Choroid plexus epithelial cell (primary cell): ENCODE measurements at regions not wholly inside any gene's neighbourhood (a gene's known extent, or its start where the extent isn't known, plus 50 kb on each side); places are given as distances from the start of the nearest gene placed in this dataset.

Experiments used
- DNase-seq: peaks from one replicate; pipeline ENCODE4 v3.0.0-alpha.2; 2010; ENCODE audit warnings: low read depth
- H3K4me3 ChIP-seq: 2 replicates; pipeline ENCODE4 v1.5.1; 2011; ENCODE audit warnings: low read depth, mild to moderate bottlenecking, control low read depth, low read length, moderate library complexity
- TF ChIP-seq, protein P1 (sequence below): conservative IDR thresholded peaks from 2 replicates; pipeline ENCODE4 v1.5.1; 2011; ENCODE audit warnings: low read depth, mild to moderate bottlenecking, control low read depth, inconsistent platforms, low read length, moderate library complexity

DNA sequence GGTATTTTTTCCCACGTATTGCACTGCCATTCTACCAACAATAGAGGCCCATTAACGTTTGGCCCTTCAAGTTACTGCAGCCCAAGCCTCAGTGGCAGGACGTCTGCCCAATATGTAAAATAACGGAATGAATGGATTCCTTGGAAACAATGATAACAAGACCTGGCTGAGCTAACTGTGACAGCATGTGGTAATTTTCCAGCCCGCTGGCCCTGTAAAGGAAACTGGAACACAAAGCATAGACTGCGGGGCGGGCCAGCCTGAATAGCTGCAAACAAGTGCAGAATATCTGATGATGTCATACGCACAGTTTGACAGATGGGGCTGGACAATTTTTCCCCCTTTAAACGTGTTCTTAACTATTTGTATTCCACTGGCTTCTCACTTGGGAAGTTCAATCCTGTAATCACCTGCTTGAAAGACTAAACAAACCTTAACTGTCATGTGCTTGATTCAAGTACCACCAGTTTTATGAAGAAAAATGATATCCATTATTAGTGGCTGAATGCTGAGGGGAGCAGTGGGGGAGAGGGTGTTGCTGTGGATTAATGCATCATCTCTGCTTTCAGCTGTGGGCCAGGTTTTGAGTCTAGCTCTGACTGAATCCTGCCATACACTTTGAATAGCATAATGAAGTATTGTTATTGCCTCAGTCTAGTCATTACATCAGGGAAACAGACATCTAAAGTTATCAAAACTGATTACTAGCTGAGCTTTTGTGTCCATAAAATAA lies 323.9 kb downstream of the TMEM161B start:
- H3K4me3 ChIP-seq, result no peak overlapping the region
- TF ChIP-seq, protein P1, sequence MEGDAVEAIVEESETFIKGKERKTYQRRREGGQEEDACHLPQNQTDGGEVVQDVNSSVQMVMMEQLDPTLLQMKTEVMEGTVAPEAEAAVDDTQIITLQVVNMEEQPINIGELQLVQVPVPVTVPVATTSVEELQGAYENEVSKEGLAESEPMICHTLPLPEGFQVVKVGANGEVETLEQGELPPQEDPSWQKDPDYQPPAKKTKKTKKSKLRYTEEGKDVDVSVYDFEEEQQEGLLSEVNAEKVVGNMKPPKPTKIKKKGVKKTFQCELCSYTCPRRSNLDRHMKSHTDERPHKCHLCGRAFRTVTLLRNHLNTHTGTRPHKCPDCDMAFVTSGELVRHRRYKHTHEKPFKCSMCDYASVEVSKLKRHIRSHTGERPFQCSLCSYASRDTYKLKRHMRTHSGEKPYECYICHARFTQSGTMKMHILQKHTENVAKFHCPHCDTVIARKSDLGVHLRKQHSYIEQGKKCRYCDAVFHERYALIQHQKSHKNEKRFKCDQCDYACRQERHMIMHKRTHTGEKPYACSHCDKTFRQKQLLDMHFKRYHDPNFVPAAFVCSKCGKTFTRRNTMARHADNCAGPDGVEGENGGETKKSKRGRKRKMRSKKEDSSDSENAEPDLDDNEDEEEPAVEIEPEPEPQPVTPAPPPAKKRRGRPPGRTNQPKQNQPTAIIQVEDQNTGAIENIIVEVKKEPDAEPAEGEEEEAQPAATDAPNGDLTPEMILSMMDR, result no peak
- DNase-seq, result peak; percentile 21

DNA sequence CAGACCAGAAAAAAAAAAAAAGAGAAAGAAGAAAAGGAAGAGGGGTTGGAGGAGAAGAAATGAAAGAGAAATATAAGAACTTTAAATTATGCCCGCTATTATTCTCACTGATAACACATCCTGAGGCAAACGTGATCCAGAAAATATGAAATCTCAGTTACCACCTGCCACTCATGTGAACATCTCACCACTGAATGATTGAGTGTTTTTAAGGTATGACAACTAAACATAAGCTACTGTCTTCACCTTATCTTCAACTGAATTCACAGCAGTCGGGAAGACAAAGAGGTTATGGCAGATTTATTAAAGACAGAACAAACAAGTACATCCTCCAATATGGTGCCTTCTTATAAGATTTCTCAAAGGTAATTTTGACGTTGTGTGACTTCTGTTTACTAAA lies 327.9 kb downstream of the TMEM161B start:
- DNase-seq, result no peak
- no peak overlapping the region for H3K4me3 ChIP-seq
- TF ChIP-seq, protein P1, result no peak

DNA sequence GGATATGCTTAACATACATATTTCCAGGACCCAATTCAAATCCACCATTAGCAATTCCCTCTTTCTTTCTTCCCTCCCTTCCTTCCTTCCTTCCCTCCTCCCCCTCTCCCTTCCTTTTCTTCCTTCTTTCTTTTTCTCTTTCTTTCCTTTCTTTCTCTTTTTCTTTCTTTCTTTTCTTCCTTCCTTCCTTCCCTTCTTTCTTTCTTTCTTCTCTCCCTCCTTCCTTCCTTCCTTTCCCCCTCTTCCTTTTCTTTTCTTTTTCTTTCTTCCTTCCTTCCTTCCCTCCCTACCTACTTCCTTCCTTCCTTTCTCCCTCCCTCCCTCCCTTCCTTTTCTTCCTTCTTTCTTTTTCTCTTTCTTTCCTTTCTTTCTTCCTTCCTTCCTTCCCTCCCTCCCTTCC lies 332.0 kb downstream of the TMEM161B start:
- H3K4me3 ChIP-seq, result no peak overlapping the region
- TF ChIP-seq, protein P1, result no peak
- DNase-seq, result no peak

DNA sequence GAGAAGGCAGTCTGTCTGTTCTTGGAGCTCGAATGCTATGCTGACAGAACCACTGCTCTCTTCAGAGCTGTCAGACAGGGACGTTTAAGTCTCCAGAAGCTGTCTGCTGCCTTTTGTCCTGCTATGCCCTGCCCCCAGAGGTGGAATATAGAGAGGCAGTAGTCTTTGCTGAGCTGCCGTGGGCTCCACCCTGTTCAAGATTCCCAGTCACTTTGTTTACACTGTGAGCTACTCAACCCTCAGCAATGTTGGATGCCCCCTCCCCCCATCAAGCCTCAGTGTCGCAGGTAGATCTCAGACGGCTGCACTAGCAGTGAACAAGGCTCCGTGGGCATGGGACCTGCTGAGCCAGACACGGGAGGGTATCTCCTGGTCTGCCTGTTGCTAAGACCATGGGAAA lies 344.2 kb downstream of the TMEM161B start:
- DNase-seq, result no peak
- TF ChIP-seq, protein P1, result no peak
- H3K4me3 ChIP-seq, result no peak overlapping the region

DNA sequence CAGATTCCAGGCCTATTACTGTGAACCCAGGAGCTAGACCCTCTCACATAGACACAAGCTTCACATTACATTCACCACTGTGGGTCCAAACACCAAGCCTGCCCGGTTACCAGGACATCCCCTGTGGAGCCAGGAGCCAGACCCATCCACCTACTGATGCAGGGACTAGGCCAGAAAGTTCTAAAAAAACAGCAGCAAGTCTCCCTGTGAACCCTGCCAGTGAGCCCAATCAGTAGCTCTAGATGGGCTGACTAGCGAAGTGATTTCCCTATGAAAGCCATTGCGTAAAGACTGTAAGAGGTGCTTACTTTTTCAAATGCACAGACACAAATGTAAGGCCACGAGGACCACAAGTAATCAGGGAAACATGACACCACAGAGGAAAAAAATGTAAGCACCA lies 352.3 kb downstream of the TMEM161B start:
- no peak overlapping the region for H3K4me3 ChIP-seq
- DNase-seq, result no peak
- TF ChIP-seq, protein P1, result no peak

DNA sequence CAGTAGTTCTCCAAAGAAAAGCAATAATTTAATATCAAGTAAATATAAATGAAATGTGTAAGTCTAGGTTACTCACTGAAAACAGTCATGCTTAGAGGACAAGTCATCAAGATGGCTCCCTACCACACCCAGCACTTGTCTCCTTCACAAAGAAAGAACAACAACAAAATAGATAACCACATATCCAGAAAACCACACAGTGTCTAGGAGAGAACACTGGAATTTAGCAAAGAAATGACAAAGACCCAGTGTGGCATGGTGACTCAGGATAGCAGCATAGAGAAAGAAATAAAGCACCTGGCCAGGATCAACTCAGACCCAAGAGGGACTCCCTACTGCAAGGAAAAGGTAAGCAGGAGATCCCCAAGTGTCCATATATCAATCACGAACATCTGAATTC lies 356.2 kb downstream of the TMEM161B start:
- TF ChIP-seq, protein P1, result no peak
- H3K4me3 ChIP-seq, result no peak overlapping the region
- DNase-seq, result no peak

DNA sequence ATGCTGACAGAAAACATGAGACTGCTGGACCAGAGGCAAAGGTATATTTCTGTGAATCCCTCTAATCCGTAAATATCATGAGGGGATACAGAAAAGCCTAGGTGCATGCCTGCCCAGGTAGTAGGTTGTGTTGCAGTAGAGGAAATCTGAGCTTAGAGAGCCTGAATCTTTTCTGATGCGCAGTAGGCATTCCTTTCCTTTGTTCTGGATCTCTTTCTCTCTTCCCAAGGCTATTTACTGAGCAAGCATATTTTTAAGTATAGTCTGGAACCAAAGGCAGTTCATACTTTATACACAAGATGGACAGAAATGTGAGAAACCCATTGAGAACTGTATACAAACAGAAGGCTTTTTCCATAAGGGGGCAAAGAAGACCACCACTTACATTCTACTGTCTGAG lies 359.3 kb downstream of the TMEM161B start:
- TF ChIP-seq, protein P1, result no peak
- no peak overlapping the region for H3K4me3 ChIP-seq
- no peak for DNase-seq
